ENCODE measurements at regions not wholly inside any gene's neighbourhood (a gene's known extent, or its start where the extent isn't known, plus 50 kb on each side); places are given as distances from the start of the nearest gene placed in this dataset.

DNA sequence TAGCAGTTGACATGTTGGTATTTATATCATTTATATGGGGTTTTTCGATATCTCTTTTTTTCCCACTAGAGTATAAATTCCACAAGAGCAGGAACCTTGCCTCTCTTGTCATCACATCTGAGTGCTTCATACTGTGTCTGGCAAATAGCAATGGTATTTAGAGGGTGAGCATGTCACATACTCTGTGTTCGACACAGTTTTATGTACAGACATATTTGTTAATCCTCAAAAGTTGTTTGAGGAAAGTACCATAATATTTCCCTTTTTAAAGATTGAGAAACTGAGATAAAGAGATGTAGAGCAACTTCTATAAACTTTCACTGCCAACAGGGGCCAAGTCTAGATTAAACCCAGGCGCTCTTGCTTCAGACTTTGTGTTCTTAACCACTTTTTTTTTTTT is 324.6 kb upstream of the PDGFD start:
- no peaks in the 10 kb centered on the region for H3K9me3 ChIP-seq
- intact Hi-C loops (cut with DNase I), result no loop called here

DNA sequence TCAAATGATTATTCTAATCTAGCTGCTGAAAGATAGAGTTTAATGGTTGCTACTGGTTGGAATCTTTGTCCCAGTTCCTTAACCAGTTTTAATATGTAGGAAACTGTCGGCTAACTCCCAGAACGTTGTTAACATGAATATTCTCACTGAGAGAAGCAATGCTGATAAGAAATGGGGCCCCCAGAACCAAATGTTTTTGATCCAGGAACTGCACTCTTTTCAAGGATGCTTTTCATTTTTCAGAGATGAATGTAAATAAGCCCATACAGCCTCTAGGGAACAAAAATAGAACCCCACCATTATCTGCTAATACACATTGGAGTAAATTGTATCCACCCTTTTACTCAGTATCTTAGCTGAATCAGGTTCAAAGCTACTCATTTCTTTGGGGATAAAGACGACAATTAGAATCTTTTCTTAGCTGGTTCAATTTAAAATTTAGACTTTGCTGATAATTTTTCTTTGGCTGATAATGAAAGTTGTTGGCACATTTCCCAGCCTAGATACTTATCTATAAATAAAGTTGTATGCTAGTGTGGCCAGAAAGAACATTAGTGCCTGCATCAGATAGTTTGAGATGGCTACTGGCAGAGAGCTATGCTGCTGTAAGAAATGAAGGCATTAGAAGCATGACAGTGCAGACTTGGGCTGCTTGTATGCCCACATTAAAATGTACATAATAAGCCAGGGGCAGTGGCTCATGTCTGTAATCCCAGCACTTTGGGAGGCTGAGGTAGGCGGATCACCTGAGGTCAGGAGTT is 323.3 kb upstream of the PDGFD start:
- DNase-seq (no peak), ATAC-seq (no peak)
- Histone ChIP-seq H3K27me3 (no peaks in the 10 kb centered on the region), H3K9me3 (no peaks in the 10 kb centered on the region), H3K4me3 (no peak overlapping the region), H3K4me1 (no peaks in the 10 kb centered on the region), H3K36me3 (no peaks in the 10 kb centered on the region), H3K27ac (no peak overlapping the region)
- TF ChIP-seq, protein P1, sequence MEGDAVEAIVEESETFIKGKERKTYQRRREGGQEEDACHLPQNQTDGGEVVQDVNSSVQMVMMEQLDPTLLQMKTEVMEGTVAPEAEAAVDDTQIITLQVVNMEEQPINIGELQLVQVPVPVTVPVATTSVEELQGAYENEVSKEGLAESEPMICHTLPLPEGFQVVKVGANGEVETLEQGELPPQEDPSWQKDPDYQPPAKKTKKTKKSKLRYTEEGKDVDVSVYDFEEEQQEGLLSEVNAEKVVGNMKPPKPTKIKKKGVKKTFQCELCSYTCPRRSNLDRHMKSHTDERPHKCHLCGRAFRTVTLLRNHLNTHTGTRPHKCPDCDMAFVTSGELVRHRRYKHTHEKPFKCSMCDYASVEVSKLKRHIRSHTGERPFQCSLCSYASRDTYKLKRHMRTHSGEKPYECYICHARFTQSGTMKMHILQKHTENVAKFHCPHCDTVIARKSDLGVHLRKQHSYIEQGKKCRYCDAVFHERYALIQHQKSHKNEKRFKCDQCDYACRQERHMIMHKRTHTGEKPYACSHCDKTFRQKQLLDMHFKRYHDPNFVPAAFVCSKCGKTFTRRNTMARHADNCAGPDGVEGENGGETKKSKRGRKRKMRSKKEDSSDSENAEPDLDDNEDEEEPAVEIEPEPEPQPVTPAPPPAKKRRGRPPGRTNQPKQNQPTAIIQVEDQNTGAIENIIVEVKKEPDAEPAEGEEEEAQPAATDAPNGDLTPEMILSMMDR (IDR thresholded peaks at IDR 0.05), result no peak
- intact Hi-C loops (cut with DNase I), result no loop called here

More for the DNA sequence above, 324.6 kb upstream of the PDGFD start:
- Histone ChIP-seq H3K4me1 (no peaks in the 10 kb centered on the region), H3K27ac (no peak overlapping the region), H3K36me3 (no peaks in the 10 kb centered on the region), H3K27me3 (no peaks in the 10 kb centered on the region), H3K4me3 (no peak overlapping the region)
- TF ChIP-seq, protein P1 (IDR thresholded peaks at IDR 0.05), result no peak
- ATAC-seq (no peak), DNase-seq (no peak)

DNA sequence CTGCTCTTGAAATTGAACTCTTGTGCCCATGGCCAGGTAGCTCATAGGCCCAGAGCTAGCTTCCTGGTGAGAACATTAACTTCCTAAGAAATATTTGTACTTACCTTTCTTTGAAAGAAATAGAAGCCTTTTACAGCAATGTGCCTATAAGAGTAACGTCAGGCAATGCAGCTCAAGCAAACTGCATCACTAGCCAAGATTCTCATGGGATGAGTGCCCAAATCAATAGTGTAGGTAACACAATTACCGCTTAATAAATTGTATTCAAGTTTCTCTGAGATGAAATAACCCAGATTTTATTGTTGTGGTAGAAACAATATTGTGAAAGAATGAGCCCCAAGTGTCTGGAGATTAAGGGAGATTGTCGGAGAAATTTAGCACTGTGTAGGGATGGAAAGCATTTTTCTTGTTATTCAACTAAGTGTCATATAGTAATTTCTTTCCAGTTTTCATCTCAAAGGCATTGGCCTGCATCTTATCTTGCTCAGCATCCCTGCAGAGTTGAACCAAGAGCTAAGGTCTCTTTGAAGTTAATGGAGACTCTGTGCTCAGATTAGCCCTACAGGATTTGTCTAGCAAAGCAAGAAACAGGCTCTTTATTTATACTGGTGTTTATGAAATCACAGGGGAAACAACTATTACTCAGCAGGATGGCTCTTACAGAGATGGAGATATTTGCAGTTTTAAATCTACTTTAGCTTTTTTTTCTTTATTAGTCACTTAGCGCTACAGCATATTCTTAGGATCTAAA is 321.0 kb upstream of the PDGFD start:
- TF ChIP-seq, protein P1 (IDR thresholded peaks at IDR 0.05), result no peak
- H3K36me3 ChIP-seq, result no peaks in the 10 kb centered on the region

DNA sequence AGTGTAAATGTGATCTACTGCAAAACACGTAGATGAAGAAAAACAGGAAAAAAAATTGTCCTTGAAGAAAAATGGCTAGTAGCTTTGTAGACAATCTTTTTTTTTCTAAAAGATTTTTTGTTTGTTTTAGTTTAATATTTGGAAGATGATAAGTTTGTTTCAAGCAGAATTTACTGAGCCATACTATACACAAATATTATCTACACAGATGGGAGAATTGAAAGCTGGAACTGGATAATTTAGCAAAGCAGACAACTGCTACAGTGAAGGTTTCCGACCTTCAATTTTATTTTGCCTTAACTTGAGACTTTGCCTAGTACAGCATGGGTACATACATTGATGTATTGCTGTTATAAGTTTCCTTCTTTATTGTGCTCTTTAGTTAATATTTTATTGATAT is 313.0 kb upstream of the PDGFD start:
- TF ChIP-seq, protein P1 (IDR thresholded peaks at IDR 0.05), result no peak
- no peaks in the 10 kb centered on the region for H3K27me3 ChIP-seq
- DNase-seq, result no peak
- no peak overlapping the region for H3K4me3 ChIP-seq
- no peaks in the 10 kb centered on the region for H3K9me3 ChIP-seq
- ATAC-seq, result no peak
- H3K36me3 ChIP-seq, result no peaks in the 10 kb centered on the region
- no peaks in the 10 kb centered on the region for H3K4me1 ChIP-seq
- intact Hi-C loops (cut with DNase I), result no loop called here
- H3K27ac ChIP-seq, result no peak overlapping the region

More for the DNA sequence above, 321.0 kb upstream of the PDGFD start:
- DNase-seq (no peak), ATAC-seq (no peak)
- Histone ChIP-seq H3K9me3 (no peaks in the 10 kb centered on the region), H3K27ac (no peak overlapping the region), H3K4me3 (no peak overlapping the region), H3K27me3 (no peaks in the 10 kb centered on the region), H3K4me1 (no peaks in the 10 kb centered on the region)
- intact Hi-C loops (cut with DNase I), result no loop called here

DNA sequence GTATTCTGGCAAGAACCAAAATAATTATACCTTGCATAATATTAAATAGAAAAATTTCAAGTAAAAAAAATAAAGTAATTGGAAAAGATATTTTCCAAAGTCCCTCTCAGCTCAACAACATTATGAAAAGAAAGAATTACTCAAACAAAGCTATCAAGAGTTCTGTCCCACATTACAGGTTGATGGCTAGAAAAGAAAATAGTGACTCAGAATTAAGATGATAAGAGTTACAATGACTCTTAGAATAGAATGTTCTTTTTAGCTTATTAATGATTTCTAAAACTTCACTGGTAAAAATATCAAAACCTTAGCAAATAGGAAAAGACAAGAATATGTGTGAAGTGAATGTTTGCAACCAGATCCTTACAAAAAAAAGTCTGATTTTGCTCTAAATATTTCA is 312.5 kb upstream of the PDGFD start:
- TF ChIP-seq, protein P1 (IDR thresholded peaks at IDR 0.05), result no peak
- ATAC-seq (no peak), DNase-seq (no peak)
- H3K27ac ChIP-seq, result no peak overlapping the region
- intact Hi-C loops (cut with DNase I), result no loop called here
- no peaks in the 10 kb centered on the region for H3K4me1 ChIP-seq
- no peaks in the 10 kb centered on the region for H3K36me3 ChIP-seq
- no peaks in the 10 kb centered on the region for H3K9me3 ChIP-seq
- H3K27me3 ChIP-seq, result no peaks in the 10 kb centered on the region
- H3K4me3 ChIP-seq, result no peak overlapping the region
